HG02623 (cell line): ENCODE measurements at regions not wholly inside any gene's neighbourhood (a gene's known extent, or its start where the extent isn't known, plus 50 kb on each side); places are given as distances from the start of the nearest gene placed in this dataset.
"Not testable (repeated sequence)": the region's sequence is repeated elsewhere in the genome, so short reads cannot be mapped to it uniquely, and the experiment has no call there.

Experiments
- ATAC-seq: cut with Tn5 transposase; IDR thresholded peaks from one replicate; pipeline ENCODE4 v1.9.1; 2021; ENCODE audit warnings: moderate library complexity; ENCODE audit not compliant: unreplicated experiment

DNA sequence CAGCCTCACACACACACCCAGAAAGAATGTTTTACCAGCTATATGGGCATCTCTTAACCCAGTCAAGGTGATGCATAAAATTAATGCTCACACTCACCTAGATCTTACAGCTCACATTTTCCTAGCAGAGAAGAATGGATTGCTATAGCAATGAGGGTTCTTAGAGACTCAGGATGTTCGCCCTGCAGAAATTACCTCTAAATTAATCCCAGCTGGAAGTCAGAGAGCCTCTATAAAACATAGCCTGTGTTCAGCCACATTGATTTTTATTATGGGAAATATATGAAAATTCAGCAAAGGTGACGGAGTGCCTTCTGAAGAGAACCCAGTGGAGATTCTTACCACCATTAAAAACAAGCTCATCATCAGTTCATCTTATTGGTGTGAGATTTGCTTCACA lies 528.3 kb upstream of the ZFP42 start:
- no peak for ATAC-seq

DNA sequence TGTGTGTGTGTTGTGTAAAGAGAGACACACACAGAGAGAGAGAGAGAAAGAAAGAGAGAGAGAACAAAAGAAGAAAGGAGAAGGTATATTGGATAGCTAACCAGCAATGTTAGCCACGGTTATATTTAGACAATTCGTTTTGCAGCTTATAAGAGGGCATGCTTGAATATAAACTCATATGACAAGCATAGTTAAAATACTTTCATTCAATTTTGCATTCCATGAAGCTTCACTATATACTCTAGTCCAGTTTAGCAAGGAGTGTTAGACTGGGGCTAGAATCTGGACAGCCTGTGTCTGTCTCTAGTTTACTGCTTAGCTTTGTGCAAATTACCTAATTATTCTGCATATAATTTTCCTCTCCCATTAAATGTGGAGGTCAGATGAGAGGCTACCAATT lies 525.9 kb upstream of the ZFP42 start:
- no peak for ATAC-seq

DNA sequence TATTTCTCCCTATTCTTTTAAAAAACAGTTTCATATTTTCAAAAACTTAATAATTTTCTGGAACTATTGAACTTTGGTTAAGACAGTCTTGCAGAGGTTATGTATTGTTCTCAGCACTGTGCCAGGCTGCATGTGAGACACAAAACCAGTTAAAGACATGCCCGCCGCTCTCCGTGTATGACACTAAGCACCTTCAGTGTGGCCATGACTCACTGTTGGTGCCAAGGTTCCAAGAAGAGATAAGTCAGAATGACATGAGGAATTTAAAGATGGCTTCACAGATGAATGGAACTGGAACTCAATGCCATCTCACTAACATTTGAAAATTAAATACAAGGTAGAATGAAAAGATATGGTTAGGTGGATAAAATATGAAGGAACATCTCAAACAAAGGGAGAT lies 525.5 kb upstream of the ZFP42 start:
- ATAC-seq = no peak

DNA sequence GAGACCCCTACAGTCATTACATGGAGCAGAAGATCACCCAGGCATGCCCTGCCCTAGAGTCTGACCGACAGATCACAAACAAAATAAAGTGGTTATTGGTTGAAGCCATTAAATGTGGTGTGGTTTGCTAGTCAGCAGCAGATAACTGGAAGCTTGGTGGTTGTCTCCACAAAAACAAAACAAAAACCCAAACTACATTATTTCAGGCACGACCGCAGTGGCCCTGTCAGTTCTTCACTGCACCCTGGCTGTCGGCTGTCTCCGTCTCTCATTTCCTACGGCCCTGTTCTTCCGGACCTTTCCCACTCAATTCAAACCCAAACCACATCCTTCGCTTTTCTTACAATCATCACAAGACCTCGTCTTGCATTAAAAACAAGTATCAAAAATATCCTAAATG lies 521.3 kb upstream of the ZFP42 start:
- no peak for ATAC-seq

DNA sequence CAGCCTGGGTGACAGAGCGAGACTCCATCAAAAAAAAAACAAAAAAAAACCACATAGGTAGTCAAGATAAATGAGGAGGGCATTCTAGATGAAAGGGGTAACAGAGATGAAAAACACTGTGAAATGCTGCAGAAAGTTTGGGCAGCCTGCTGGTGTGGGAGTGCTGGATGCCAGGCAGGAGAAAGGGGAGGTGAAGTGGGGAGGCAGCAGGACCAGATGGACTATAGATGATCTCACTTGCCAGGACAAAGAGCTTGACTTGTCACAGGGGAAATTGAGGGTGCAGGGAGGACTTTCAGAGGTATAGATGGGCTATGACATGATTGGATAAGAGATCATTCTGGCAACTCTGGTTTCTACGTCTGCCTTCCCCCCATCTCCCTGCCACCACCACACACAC lies 519.7 kb upstream of the ZFP42 start:
- no peak for ATAC-seq

DNA sequence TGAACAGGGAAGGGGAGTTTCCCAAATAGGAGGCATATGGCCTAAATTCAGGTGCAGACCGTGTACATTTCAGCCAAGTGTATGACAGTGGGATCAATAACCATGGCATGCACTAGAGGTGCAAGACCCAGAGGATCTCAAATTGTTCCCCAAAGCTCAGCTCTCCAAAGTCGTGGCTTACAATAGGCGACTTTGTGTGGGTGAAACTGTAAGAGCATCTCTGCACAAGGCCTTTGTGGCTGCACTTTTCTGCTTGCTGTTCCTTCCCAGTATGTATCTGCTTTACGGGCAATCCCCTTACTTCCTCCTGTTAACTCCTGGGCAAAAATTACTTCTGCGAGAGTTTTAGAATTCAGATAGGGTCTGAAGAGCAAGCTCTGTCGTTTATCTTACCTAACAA lies 518.3 kb upstream of the ZFP42 start:
- ATAC-seq = no peak

DNA sequence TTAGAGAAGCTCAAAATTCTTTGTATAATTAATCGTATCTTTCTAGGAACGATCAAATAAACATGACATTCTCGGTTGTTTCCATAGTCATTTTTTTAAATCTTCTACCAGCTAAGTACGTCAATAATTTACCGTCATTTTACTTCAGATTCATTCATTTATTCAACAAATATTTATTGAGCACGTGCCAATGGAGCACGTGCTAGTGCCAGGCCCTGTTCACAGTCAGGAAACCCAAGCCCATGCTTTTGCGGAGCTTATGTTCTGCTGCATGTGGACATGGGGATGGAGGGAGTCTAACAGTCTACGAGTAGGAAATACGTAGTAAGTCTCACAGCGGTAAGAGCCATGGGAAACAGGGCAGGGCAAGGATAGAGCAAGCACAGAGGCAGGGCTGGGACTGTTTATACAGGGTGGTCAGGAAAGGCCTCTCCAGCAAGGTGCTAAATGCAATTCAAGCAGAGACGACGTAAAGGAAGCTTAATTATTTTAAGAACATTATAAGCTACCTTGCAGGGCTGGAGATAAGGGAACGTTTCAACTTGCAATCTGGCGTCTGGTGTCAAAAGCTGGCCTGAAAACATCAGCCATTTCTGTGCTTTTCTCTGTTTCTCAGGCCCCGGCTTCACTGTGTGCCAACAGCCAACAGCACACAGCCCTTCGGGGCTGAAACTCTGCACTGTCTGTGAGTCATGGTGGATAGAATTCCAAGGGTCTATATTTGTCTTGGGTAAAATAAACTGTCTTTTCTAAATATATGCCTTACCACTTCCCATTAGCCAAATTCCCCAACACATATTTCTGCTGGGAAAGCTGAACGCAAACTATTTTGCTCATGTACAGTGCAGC lies 517.1 kb upstream of the ZFP42 start:
- ATAC-seq = no peak

DNA sequence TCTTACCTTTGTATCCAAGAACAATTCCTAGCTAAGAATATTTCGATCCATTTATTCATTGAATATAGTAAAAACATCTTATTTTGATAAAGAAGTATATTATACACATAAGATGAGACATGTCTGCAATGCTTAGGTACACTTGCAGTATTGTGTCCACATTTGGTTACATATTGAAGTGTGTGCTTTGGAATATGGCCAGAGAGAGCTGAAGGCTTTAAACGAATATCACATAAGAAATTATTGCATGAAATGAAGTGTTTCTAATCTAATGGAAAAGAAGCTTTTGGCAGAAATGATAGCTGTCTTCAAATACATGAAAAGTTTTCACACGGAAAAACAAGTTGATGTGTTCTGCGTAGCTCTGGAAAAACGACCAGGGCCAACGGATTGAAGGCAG lies 516.1 kb upstream of the ZFP42 start:
- no peak for ATAC-seq

DNA sequence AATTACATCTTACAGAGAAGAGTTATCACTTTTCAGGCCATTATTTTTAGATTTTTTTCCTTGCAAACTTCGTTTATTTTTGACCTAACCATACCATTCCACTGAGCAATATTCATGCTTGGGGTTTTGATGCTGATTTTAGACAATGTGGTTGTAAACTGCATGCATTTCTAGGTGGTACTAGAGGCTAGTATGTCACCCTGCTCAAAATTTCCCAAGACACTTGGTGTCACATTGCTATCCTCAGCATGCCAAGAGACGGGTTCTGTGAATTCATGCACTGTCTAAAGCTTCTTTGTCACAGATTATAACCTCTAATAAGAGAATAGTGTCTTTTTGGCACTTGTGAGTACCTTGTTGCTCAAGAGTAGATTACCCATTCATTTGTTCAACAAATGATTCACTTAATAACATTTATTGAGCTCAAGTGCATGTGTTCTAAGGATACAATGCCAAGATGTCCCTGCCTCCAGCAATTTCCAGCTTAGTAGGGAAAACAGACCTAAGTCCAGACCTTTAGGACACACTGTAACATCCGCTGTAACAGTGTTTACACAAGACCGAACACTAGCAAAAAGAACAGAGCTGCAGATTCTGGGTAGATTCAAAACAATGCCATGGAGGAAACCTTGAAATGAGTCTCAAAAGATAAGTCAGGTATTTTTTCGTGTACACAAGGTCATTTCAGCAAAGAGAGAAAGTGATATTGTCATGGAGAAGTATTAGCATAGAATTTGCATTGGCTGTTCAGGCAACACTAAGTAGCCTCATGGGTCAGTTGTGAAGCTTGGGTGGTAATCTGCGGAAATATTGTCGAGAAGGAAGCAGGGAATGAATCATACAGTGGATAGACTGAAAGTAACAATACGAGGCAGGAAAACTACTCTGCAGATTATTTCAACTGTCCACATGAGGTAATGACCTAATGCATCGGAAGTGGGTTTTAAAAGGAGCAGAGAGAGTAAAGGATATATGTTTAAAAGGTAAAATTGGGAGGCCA lies 515.1 kb upstream of the ZFP42 start:
- ATAC-seq = no peak

DNA sequence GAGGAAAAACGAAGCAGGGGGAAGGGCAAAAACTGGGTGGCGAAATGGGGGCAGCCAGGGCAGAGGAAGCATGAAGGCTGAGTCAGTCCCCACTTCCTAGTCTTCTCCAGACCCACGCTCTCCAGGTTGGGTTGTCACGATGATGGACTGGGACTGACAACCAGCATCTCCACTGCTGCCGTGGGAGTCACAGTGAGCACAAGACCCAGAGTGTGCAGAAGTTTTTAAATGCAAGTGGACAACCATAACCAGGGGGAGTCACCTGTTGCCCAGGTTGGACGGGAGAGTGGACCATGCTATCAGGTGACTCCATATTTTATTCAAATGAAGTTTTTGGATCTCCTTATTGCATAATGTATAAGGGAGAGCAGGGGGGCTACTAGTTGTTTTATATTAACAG lies 511.4 kb upstream of the ZFP42 start:
- no peak for ATAC-seq

DNA sequence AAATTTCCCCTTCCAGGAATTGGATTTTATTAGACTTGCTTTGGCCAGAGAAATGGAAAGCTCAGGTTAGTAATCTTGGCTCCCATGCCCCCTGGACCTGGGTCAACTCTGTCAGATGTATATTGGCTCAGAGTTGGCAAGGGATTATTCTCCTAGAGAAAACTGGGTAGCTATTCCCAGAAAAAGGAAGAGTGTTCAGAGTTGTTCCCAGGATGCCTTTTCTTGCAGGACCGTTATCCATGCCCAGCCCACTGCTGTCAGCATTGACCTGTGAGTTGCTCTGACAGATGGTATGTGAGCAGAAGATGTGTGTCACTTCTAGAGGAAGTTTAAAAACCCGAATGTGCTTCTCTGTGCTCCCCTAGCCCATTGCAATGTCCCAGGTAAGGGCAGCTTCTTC lies 509.9 kb upstream of the ZFP42 start:
- ATAC-seq = no peak

DNA sequence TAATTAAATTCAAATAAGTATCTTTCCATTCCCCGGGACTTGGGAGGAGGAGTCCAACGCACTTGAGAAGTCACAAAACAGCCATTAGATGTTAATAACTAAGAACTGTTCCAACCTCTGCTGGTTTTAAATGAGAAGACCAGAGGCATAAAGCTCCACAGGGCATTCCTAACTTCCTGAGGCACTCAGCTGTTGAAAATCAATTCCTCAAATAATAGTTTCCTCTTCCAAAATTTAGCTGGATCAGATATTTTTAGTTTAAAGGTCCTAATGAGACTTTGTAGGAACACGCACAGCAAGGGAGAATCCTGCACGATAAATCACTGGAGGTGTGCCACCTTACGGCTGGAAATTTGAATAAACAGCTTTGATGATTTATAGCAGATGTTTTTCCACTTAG lies 504.3 kb upstream of the ZFP42 start:
- ATAC-seq = no peak

DNA sequence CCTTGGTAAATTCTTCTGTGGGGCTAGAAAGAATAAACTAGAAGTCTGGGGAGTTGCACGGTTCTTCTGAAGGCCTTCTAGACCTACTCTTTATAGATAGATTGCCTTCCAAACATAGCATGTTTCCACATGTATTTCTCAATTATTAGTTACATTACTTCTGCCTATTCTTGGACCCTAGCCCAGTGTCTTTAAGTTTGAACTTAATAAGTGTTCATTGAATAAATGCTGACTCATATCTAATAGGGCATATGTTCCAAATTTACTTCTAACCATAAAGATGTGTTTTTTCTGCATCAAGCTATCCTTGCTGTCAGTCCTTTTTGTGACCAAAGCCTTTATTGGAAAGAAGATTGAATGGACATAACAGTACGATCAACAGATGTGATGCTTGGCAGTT lies 503.6 kb upstream of the ZFP42 start:
- no peak for ATAC-seq

DNA sequence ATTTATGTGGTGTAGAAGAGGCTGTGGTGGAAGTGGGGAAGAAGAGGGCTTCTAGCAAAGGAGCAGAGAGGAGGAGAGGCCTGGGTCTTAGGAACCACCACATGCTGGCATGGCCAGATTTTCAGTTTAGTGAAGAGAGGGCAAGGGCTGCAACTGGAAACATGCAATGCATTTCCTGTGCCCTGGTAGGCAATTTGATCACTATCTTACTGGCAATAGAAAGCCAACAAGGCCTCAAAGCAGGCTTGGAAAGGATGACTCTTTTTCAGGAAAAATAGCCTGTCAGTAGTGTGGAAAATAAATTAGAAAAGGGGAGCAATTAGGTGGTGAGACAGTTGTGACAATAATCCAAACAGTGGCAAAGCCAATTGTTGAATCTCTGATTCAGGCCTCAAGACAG lies 501.9 kb upstream of the ZFP42 start:
- ATAC-seq = no peak

DNA sequence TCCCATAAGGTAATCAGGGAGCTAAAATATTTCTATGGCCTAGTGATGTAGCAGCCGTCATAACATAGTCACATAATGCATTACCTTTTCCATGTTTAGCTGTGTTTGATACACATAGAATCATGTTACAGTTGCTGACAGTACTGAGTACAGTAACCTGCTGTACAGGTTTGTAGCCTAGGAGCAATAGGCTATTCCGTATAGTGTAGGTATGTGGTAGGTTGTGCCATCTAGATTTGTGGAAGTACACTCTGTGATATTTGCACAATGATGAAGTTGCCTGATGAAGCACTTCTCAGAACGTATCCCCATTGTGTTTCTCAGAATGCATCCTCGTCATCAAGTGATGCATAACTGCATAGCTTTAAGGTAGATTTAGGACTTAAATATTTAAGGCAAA lies 495.6 kb upstream of the ZFP42 start:
- no peak for ATAC-seq

DNA sequence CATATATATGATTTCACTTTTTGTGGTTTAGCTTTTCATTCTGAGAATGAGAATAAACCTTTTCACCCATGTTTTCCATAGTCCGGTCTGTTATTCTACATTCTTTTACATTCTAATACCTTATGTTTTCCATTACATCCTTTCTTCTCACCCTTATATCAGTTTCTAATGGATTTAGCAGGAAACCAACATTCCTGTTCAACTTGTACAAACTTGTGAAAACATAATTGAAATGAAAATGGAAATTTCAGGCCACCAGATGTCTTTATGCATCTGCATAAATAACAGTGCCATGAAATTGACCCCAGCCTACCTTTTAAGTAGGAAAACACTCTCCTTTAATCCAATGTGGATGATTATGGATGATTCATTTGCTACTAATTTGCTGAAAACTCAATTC lies 494.8 kb upstream of the ZFP42 start:
- ATAC-seq = no peak

DNA sequence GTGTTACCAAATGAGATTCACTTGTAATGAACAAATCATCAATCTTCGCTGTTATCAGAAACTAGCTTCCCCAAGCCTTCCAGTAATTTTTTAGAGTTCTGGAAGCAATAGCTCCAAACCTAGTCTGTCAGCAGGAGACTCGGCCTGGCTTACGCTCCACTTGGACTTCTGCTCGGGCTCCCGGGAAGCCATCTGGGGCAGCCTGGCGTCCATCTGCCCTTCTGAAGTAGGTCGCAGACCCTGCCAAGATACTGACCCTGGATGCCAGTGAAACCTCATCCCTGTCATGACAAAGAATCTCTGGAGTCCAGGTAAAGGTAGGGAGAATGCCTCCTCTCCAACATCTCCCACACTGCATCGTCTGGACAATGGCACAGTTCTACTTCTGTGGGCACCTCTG lies 493.8 kb upstream of the ZFP42 start:
- no peak for ATAC-seq

DNA sequence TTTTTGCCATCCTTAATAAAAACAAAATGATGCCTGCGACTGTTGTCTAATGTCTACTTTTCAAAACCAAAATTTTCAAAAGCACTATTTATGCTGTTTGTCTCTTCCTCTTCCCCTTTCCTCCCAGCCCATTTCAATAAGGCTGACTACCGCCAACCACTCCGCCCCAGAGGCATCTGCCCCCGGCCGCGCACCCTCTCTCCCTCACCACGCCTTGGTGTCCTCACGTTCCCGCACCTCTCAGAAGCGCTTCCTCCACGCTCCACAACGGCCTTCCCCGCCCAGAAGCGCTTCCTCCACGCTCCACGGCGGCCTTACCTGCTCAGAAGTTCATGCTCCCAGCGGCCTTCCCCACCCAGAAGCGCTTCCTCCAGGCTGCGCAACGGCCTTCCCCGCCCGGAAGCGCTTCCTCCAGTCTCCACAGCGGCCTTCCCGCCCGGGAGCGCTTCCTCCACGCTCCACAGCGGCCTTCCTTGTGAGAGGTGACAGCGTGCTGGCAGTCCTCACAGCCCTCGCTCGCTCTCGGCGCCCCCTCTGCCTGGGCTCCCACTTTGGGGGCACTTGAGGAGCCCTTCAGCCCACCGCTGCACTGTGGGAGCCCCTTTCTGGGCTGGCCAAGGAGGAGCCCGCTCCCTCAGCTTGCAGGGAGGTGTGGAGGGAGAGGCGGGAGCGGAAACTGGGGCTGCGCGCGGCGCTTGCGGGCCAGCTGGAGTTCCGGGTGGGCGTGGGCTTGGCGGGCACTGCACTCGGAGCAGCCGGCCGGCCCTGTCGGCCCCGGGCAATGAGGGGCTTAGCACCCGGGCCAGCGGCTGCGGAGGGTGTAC lies 490.4 kb upstream of the ZFP42 start:
- no peak for ATAC-seq

DNA sequence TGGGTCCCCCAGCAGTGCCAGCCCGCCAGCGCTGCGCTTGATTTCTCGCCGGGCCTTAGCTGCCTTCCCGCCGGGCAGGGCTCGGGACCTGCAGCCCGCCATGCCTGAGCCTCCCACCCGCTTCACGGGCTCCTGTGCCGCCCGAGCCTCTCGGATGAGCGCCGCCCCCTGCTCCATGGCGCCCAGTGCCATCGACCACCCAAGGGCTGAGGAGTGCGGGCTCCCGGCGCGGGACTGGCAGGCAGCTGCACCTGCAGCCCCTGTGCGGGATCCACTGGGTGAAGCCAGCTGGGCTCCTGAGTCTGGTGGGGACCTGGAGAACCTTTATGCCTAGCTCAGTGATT lies 489.8 kb upstream of the ZFP42 start:
- ATAC-seq = not testable (repeated sequence)

DNA sequence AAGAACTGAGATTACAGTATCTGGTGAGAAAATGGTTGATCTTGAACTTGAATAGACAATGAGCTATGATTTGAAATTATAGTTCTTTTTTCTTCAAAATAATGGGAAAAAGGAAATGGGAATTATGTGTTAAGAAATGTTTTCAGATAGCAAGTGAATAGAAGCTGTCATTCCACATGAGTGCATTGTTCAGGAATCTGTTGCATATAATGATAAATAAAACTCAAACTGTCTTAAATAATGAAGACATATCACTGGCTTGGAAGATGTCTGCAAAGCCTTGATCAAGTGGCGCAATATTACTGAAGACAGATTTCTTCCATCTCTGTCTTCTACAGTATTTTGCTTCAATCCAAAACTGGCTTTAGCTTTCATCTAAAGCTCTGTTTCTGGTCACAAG lies 479.3 kb upstream of the ZFP42 start:
- ATAC-seq = no peak

DNA sequence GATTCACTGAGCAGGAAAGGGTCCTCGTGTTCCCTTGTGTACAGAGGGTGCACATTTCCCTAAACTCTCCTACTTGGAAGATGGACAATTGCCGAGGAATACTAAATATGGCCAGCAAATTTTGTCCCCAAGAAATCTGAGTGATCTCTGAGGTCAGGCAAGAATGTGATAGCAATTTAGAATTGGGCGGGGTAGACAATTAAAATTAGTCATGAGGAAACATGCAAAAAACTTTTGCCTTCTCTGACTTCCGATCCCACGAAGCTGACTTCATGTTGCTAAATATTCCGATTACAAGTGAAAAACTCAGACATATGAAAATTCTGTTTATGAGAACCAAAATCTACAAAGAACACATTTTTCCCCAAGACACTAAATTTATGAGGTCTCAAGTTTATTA lies 453.9 kb upstream of the ZFP42 start:
- no peak for ATAC-seq
